Upper lobe of right lung (tissue), 1 donor: ENCODE measurements at regions not wholly inside any gene's neighbourhood (a gene's known extent, or its start where the extent isn't known, plus 50 kb on each side); places are given as distances from the start of the nearest gene placed in this dataset.

Experiments
- ATAC-seq: fragments of 200-7000 bp; cut with Tn5 transposase; one replicate; pipeline ENCODE4 v1.9.1; 2020; ENCODE audit warnings: mild to moderate bottlenecking, moderate library complexity
- DNase-seq: peaks from one replicate; pipeline ENCODE4 v3.0.0-alpha.2; 2020
- H3K27ac ChIP-seq: fragments of 200-600 bp; one replicate; pipeline ENCODE4 v1.8.0; 2022
- H3K27me3 ChIP-seq: fragments of 200-600 bp; one replicate; pipeline ENCODE4 v1.8.0; 2022; ENCODE audit warnings: mild to moderate bottlenecking
- H3K36me3 ChIP-seq: fragments of 200-600 bp; one replicate; pipeline ENCODE4 v1.8.0; 2022
- H3K4me1 ChIP-seq: fragments of 200-600 bp; one replicate; pipeline ENCODE4 v1.8.0; 2022
- H3K4me3 ChIP-seq: fragments of 200-600 bp; one replicate; pipeline ENCODE4 v1.8.0; 2022; ENCODE audit warnings: mild to moderate bottlenecking
- H3K9me3 ChIP-seq: fragments of 200-600 bp; one replicate; pipeline ENCODE4 v1.8.0; 2022
- CTCF ChIP-seq: fragments of 200-600 bp; IDR thresholded peaks from one replicate; pipeline ENCODE4 v1.8.0; 2022; ENCODE audit warnings: antibody characterized with exemption
- intact Hi-C: fragments of 100-400 bp; cut with DNase I; formaldehyde crosslinking; loops from one replicate; pipeline ENCODE4 v1.11.0; 2022
- donor health status: DM: no; HTN: yes; CAD: no; lungs with severe emphysema.

GRCh38 chr7:116433246-116433645, 66.3 kb upstream of the CAV2 start:
- Histone ChIP-seq H3K4me3 (no peak overlapping the region), H3K36me3 (no peaks in the 10 kb centered on the region), H3K4me1 (no peaks in the 10 kb centered on the region), H3K27ac (no peak overlapping the region), H3K27me3 (no peaks in the 10 kb centered on the region), H3K9me3 (no peaks in the 10 kb centered on the region)
- DNase-seq = no peak
- TF ChIP-seq CTCF = no peak
- ATAC-seq = no peak
- intact Hi-C loops = no loop called here

DNA sequence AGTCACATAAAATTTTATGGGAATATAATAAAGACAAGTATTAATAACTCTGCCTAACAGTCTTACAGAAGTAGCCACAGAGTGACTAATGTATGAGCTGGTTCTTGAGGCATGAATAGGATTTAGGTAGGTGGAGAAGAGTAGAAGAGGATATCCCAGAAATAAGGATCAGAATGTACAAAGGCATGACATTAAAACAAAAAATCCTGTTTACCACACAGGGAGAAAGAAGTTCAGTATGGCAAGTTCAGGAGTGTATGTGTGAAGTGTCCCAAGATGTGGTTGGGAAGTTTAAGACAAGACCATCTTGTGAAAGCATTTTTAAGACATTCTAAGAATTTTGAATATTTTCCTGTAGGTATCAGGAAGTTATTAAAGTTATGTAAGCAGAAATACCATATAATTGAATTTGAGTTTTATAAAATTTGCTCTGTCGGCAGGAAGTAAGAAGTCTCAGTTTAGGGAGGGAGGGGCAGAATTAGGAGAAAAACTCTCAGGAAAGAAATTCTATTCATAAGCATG, 64.7 kb upstream of the CAV2 start:
- Histone ChIP-seq H3K4me3 (no peak overlapping the region), H3K4me1 (peaks cover 5% of the 10 kb centered on the region), H3K27me3 (no peaks in the 10 kb centered on the region), H3K27ac (no peak overlapping the region), H3K9me3 (no peaks in the 10 kb centered on the region), H3K36me3 (no peaks in the 10 kb centered on the region)
- no peak for TF ChIP-seq CTCF
- intact Hi-C loops = no loop called here
- no peak for ATAC-seq
- no peak for DNase-seq

GRCh38 chr7:116436305-116436826, 63.2 kb upstream of the CAV2 start:
- no peak for DNase-seq
- no peaks in the 10 kb centered on the region for H3K36me3 ChIP-seq

GRCh38 chr7:116438267-116438666, 61.3 kb upstream of the CAV2 start:
- no peaks in the 10 kb centered on the region for H3K36me3 ChIP-seq
- H3K9me3 ChIP-seq = no peaks in the 10 kb centered on the region
- no peak overlapping the region for H3K4me3 ChIP-seq
- ATAC-seq (no peak), DNase-seq (no peak)
- no peaks in the 10 kb centered on the region for H3K27me3 ChIP-seq
- no peak for TF ChIP-seq CTCF
- peaks cover 5% of the 10 kb centered on the region for H3K4me1 ChIP-seq
- intact Hi-C loops = no loop called here
- no peak overlapping the region for H3K27ac ChIP-seq

More at GRCh38 chr7:116436305-116436826, 63.2 kb upstream of the CAV2 start:
- Histone ChIP-seq H3K9me3 (no peaks in the 10 kb centered on the region), H3K4me1 (peaks cover 5% of the 10 kb centered on the region), H3K27ac (no peak overlapping the region), H3K4me3 (no peak overlapping the region), H3K27me3 (no peaks in the 10 kb centered on the region)
- intact Hi-C loops = no loop called here
- no peak for ATAC-seq
- TF ChIP-seq CTCF = no peak

- no peaks in the 10 kb centered on the region for H3K27me3 ChIP-seq
- TF ChIP-seq CTCF = no peak
- intact Hi-C loops = no loop called here
- DNase-seq (no peak), ATAC-seq (no peak)
- no peaks in the 10 kb centered on the region for H3K36me3 ChIP-seq
- no peak overlapping the region for H3K4me3 ChIP-seq
- H3K4me1 ChIP-seq = peaks cover 5% of the 10 kb centered on the region
- no peaks in the 10 kb centered on the region for H3K9me3 ChIP-seq
- no peak overlapping the region for H3K27ac ChIP-seq
Measured at GRCh38 chr7:116439005-116439404, 60.5 kb upstream of the CAV2 start.
